ENCODE measurements at regions not wholly inside any gene's neighbourhood (a gene's known extent, or its start where the extent isn't known, plus 50 kb on each side); places are given as distances from the start of the nearest gene placed in this dataset.

DNA sequence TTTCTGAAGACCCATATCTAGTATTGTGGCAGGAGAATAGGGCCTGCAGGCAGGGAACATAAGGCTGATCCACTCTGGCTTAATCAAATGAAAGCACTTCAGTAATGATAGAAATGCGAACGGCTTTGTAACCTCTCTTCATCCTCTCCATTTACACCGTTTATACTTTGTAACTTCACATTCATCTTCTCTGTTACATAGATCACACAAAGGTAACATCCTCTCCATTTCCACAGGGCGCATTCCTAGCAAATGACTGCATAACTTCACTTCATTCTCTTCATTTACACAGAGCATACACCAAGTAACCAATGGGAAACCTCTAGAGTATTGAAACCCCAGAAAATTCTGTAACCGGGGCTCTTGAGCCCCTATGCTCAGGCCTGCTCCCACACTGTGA, 65.5 kb upstream of the SLC34A2 start:
- TF ChIP-seq, protein P1, sequence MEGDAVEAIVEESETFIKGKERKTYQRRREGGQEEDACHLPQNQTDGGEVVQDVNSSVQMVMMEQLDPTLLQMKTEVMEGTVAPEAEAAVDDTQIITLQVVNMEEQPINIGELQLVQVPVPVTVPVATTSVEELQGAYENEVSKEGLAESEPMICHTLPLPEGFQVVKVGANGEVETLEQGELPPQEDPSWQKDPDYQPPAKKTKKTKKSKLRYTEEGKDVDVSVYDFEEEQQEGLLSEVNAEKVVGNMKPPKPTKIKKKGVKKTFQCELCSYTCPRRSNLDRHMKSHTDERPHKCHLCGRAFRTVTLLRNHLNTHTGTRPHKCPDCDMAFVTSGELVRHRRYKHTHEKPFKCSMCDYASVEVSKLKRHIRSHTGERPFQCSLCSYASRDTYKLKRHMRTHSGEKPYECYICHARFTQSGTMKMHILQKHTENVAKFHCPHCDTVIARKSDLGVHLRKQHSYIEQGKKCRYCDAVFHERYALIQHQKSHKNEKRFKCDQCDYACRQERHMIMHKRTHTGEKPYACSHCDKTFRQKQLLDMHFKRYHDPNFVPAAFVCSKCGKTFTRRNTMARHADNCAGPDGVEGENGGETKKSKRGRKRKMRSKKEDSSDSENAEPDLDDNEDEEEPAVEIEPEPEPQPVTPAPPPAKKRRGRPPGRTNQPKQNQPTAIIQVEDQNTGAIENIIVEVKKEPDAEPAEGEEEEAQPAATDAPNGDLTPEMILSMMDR (IDR thresholded peaks at IDR 0.05; ENCODE audit: insufficient read depth, low read length, poor library complexity, severe bottlenecking) = no peak
- no peak for TF ChIP-seq EZH2phosphoT487 (conservative IDR thresholded peaks at IDR 0.05; ENCODE audit: low read length)
